Putamen (tissue), 1 donor: ENCODE measurements at regions not wholly inside any gene's neighbourhood (a gene's known extent, or its start where the extent isn't known, plus 50 kb on each side); places are given as distances from the start of the nearest gene placed in this dataset.

Experiments
- DNase-seq: peaks from one replicate; pipeline ENCODE4 v3.0.0-alpha.2; 2016; ENCODE audit warnings: low spot score

DNA sequence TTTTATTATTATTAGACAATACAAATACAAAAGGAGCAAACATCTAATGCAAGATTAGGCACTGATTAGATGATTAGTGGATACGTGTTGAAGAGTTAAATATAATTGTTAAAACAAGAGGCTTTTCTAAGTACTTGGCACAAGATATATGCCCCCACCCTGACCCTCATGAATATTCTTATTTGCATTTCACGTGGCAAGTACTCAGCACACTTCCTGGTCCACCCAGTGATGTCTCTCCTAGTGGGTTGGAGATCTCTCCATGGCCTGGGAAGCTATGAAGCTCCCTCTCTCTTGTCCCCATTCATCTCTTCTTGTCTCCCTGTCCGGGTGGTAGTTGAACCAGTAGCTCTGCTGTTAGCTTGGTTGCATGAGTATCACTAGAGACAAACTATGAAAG is 375.3 kb downstream of the ADRA2A start:
- no peak for DNase-seq

DNA sequence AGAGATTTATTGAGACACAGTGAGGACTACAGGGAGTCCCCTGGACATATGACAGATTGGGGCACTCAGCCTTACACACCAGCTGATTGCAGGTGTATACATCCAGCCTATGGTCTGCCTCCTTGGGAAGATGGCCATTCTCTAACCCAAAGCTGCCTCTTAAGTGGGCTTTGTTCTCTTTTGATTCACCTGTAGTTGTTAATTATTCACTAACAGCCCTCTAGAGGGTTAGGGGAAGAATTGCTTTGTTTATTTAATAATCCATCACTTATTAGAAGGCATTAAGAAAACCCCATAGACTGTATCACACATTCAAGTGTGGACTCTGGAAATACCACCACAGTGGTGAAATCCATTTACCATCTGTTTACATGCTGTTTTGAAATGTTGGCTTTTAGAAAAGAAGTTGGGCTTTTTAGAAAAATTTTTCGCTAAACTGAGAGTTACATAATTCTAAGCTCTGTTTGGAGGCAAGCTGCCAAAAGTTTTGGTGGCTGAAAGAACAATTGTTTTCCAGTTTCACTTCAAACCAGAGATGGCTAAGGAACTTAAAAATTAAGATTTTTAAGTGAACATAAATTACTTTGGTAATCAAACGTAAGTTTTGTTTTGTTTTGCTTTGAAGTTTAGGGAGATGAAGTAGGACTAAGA is 379.1 kb downstream of the ADRA2A start:
- DNase-seq: no peak

DNA sequence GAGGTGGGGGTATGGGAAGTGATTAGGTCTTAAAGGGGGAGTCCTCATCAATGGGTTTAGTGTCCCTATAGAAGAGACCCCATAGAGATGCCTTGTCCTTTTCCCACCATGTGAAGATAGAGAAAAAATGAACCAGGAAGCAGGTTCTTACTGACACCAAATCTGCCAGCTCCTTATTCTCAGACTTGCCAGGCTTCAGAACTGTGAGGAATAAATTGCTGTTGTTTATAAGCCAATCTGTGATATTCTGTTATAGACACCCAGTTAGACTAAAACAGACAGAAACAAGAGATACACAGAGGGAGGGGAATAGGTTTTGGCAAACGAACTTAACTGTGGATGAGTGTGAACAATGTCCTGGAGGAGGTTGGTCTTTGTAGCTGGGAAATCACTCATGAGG is 381.4 kb downstream of the ADRA2A start:
- DNase-seq: no peak

DNA sequence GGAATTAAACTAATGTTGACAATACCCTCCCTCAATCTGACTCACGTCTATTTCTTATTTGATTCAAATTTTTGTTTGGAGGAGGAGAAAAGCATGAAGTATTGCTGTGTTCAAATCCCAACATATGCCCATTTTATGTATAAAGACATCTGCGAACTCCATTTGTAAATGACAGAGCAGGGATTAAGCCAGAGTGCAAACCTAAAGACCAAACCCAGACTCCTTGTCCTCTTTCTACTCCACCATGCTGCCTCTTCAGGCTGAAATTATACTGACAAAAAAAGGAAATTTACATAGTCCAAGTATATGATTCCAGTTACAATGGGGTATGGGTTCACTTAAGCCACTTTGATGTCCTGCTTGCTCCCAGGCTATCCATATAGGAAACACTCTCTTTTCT is 383.1 kb downstream of the ADRA2A start:
- no peak for DNase-seq

DNA sequence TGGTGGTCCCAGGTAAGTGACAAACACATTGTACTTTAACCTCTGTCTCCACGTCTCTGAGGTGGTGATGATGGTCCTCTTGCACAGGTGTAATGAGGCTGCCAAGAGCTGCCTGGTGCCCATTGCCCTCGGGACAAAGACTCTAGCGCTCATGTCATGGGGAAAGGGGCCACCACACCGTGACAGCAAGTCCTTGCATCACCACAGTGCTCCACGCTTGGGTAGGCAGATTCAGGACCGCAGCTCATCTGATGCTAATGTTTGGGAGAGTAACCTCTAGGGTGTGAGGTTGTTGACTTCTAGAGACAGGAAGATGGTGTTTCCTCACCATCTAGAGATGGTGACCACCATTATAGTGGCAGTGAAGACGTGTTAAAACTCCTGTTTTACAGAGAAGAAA is 395.6 kb downstream of the ADRA2A start:
- DNase-seq: no peak

DNA sequence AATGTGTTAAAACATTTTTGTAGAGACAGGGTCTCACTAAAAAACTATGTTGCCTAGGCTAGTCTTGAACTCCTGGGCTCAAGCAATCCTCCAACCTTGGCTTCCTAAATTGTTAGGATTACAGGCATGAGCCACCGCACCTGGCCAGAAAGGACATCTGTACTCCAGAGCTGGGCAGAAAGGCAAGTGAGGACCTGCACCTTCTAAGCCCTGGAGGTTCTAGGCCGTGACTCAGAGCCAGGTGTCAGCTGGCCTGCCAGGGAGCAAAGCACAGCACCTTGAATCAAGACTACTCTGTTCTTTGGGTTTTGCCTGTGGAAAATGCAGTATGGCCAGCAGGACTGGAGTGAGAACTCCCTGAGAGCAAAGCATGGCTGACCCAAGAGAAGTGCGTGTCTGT is 396.5 kb downstream of the ADRA2A start:
- no peak for DNase-seq

DNA sequence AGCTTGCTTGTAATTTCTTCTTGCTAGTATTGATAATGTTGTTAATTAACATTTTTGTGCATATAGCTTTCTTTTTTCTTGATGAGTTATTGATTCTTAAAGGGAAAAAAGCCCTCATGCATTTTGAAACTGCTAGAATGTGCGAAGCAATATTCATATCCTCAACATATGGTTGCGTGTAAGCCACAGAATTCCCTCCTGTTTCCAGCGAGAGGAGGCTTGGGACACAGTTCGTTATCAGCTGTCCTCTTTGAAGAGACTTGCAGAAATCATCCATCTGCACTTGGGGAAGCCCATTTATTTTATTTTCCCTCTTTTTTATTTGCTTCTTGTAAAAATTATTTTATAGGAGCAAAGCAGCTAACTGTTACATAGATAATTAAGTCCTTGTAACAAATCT is 398.0 kb downstream of the ADRA2A start:
- no peak for DNase-seq

DNA sequence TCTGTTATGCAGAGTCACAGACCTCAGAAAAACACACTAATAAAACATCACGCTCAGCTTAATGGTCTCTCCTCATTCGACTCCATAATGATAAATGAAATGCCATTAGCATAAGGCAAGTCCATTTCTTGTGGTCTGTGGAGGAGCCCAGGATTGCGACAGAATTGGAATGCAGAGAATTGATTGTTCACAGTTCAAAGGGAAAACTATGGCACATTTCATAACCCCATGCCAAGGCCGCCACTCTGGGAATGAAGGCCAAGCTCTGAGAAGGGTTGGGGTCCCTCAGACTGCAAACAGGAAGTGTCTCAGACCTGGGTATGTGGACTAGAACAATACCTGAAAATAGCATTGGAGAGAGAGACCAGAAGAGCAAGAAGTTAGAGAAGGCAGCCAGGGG is 398.9 kb downstream of the ADRA2A start:
- DNase-seq: no peak

DNA sequence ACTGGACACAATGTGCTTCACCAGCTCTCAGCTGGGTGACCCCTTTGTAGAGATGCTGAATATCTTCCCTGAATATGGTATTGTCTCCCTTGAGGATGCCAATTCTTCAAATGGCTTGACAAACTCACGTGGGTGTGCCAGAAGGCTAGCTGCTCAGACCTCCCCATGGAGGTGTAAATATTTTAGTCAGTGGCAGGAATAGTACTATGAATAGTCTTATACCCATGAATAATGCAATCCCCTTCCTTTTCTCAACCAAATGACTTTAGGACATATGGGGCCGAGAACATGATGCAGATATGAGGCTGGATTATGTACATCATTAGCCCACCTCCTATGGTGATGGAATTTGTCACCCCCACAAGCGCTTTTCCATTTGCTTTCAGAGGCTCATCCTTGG is 401.8 kb downstream of the ADRA2A start:
- no peak for DNase-seq

DNA sequence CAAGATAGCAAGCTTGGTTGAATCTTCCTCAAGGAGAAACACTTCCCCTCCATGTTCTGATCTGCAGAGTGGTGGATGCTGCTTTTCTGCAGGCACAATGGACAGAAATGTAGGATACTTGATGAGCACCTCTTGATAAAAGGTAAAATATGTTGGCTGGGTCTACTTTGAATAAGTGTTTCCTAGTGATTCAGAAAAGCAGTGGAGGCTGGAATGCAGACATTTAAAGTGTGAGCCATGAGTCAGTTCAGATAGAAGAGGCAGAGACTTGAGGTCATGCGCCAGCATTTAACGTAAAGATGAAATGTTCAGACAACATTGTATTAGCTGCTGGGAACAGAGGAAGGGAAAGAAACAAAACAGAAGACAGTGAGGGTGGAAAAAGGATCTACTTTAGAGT is 403.1 kb downstream of the ADRA2A start:
- DNase-seq: no peak

DNA sequence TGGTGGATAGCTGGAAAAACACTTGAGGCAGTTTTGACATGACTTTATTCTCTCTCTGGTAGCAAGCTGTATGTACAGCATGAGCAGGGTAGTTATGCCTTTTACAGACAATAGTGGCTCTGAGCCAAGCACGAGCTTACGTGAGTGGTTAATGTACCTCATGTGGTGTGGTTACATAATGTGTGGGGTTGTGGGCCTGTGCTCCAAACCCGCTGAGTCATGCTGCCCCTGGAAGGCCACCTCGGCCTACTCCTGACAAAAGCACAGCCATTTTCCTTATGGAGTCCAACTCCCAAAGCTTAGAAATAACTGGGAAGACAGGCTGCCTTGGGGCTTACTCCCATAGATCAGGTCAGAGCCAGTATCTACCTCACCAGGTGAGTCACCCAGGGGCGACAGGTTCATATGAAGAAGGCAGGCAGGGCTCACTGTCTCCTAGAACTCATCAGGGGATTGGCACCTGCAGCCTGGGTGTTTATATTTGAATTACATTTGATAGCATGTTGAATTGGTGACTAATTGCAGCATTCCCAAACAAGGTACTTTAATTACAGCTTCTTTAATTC is 404.5 kb downstream of the ADRA2A start:
- no peak for DNase-seq

DNA sequence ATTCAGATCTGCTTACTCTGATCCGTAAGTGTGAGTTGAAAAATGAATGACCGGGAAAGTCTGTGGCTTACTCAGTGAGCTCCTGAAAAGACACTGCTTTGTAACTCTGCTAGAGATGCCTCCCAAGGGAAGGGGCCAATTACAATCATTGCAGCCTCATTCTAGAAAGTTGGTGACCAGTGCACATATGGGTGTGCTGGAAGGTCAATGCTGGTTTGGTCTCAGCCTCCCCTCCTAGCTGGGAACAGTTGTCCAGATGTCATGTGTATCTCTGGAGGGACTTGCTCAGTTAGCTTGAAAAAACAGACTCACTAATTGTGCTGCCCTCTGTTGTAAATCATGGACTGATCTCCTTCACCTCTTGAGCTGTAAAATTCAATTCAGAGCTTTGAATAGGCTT is 405.0 kb downstream of the ADRA2A start:
- no peak for DNase-seq

DNA sequence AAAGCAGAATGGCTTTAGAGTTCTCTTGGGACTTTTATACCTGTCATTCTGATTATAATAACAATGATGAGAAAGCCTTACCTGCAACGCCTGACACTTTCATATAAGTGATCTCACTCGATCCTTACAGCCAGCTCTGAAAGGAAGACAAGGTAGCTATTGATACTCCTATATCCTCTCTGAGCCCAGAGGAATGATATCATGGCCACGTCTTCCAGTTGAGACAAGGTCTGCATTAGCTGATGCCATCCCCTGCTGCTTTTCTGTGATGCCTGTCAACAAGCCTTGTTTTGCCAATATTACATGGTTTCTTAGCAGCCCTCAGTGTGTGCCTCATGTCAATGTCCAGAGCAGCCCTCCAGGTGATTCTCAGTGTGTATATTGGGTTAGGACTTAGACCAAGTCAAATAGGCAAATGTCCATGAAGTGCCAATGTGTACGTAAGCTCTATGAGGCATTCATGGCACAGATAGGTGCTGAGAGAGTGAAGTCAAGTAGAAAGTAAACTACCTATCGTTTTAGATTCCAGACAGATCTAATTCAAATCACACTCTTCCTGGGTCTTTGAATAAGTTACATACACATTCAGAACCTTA is 405.9 kb downstream of the ADRA2A start:
- no peak for DNase-seq

DNA sequence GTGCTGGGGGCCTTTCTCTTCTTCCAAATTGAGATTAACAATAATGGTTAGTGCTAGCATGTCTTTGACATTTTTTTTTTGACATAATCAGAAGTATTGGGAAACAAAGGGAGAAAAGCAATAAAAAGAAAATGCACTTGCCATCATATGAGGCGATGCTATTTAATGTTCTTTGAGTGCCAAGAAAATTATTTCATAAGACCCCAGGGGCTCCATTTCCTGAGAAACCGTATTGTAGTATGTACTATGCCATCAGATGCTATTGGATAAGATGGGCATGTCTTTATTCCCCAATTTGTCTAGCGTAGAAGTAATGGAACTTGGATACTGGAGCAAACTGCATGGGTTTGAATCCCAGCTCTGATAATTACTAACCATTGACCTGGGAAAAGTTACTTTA is 408.9 kb downstream of the ADRA2A start:
- no peak for DNase-seq

DNA sequence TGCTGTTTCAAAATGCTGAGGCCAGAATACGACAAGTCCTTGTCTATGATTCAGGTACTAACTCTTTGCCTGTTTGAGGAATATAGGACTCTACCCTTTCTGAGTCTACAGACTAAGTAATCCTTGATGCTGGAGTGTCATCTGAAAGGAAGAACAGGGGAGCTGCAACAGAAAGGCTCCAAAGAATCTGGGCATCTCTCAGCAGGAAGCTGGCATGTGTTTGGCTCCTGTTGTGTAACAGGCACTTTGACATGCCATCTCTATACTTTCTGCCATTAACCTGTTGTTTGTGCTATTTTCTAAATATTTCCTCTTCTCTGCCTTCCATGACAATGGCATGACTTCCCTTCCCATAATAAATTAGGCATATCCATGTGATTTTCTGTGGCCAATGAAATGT is 409.5 kb downstream of the ADRA2A start:
- DNase-seq: no peak

DNA sequence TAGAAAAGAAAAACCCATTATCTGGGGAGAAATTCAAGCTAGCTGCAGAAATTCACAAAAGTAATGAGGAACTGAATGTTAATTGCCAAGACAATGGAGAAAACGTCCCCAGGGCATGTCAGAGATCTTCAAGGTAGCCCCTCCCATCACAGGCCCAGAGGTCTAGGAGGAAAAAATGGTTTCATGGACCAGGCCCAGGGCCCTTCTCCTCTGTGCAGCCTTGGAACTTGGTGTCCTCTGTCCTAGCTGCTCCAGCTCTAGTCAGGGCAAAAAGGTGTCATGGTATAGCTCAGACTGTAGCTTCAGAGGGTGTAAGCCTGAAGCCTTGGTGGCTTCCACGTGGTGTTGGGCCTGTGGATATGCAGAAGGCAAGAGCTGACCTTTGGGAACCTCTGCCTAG is 411.8 kb downstream of the ADRA2A start:
- no peak for DNase-seq

DNA sequence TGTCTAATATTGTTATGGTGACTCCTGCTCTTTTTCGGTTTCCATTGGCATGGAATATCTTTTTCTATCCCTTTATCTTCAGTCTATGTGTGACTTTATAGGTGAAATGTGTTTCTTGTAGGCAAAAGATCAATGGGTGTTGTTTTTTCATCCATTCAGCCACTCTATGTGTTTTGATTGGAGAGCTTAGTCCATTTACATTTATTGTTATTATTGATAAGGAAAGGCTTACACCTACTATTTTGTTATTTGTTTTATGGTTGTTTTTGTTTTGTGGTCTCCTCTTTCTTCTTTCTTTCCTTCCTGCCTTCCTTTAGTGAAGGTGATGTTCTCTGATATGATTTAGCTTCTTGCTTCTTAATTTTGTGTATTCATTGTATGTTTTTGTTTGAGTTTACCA is 414.3 kb downstream of the ADRA2A start:
- DNase-seq: no peak

DNA sequence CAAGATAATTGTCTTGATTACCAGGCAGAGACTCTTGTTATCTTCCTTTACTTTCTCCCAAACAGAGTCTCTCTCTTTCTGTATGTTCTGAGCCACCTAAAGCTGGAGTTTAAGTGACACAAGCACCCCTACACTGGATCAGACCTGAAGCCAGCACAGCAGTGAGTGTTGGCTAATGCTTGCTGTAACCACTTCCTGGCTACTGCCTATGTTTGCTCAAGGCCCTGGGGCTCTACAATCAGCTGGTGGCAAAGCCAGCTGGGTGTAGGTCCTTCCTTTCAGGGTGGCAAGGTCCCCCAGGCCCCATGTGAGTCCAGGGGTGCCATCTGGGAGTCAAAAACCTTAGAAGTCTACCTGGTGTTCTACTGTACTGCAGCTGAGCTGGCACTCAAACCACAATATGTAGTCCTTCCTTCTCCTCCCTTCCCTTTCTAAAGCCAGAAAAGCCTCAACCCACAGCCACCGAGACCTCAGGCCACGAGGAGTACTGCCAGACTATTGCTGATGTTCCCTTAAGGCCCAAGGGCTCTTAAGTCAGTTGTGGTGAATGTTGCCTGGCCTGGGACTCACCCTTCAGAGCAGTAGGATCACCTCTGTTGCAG is 416.3 kb downstream of the ADRA2A start:
- no peak for DNase-seq

DNA sequence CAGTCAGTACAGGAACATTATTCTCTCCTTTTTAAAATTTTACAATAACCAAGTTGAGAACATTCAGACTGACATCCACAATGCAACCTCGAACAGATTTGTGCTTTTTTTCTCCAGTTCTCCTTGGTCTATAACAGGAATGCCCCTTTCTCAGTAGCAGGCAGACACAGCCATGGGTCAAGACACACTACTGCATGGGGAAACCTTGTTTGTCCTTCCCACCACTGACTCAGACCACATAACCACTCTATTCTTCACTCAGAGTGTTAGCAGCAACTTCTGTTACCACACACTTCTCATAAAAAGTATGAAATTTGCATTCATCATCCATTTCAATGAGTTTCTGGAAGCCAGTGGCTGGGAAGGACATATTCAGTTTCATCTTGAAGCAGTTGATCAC is 421.7 kb downstream of the ADRA2A start:
- DNase-seq: no peak

DNA sequence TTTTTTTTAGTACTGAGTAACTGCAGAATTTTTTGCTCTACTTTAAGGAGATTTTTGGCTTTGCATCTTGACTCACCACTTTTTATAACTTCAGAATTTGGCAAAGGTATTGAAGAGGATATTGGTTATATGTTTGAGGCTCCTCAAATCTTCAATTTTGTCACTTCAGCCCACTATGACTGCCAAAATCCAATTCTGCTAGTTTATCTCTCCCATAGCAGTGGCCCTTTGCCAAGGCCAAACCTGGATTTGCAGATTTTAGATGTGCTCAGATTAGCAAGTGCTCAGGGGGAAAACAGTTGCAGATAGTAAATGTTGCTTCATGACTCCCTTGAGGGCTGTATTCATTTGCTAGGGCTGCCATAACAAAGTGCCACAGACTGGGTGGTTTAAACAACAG is 427.5 kb downstream of the ADRA2A start:
- no peak for DNase-seq

DNA sequence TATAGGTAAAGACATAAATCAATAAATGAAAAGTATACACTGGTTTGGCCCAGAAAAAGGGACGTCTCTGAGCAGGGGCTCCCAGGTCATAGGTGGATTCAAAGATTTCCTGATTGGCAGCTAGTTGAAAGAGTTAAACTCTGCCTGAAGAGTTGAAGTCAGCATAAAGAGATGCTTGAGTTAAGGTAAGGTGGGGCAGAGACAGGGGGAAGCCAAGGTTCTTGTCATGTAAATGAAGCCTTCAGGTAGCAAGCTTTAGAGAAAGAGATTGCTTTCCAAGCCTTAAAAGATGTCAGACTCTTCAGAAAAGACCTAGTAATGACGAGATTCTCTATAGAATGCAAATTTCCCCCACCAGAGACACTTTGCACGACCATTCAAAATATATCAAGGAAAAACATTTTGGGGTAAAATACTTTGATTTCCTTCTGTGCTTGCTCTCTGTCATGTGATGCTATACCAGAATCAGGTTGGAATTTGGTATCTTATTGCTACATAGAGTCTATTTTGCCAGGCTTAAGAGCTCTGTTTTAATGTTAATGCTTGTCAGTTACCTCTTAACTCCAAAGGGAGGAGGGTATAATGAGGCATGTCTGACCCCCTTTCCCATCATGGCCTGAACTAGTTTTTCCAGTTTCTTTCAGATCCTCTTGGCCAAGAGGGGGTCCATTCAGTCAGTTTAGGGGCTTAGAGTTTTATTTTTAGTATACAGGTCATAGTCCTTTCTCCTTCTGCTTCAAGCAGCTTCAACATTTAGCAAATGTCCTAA is 429.6 kb downstream of the ADRA2A start:
- DNase-seq: no peak

DNA sequence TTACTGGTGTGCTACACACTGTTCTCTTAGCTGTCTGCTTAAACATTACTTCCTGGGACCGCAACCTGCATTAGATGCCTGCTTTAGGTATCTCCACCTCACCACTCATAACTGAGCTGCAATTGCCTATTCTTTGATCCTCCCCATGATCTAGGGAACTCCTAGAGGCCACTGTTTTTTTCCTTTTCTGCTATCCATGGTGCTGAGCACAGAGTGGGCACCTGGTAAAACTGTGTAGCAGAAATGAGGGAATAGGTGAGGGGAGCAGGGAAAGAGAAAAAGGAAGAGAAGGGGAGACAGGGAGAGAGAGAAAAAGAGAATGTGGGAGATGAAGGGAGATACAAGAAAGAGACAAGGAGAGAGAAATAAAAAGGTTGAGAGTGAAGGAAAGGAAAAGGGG is 434.9 kb downstream of the ADRA2A start:
- no peak for DNase-seq

DNA sequence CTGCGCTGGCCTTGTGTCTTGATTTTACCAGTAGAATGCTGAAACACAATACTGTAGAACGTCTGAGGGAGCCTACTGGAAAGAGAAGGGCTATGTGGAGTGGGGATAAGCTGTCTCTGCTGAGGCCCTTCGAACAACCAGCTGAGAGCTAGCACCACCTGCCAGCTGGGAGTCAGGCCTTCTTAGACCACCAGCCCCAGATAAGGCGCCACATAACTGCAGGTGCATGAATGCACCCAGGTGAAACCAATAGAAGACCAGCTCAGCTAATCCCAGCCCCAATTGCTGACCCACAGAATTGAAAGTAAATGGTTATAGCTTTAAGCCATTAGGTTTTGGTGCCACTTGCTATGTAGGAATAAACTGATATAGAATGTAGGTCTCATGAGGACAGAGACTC is 438.4 kb downstream of the ADRA2A start:
- DNase-seq: no peak
